Activated CD4-positive, alpha-beta memory T cell treated with anti-CD3 and anti-CD28 coated beads for 36 hours (primary cell): ENCODE measurements at regions not wholly inside any gene's neighbourhood (a gene's known extent, or its start where the extent isn't known, plus 50 kb on each side); places are given as distances from the start of the nearest gene placed in this dataset.

Source experiments
- CTCF ChIA-PET: fragments of 350-600 bp; sonication (Branson Sonifier 250); formaldehyde crosslinking; loops from one replicate; lab custom pipeline; 2021; ENCODE audit warnings: antibody characterized with exemption, inconsistent platforms; lab: Charles Lee
- POLR2A ChIA-PET: fragments of 350-600 bp; sonication (Branson Sonifier 250); formaldehyde crosslinking; loops from one replicate; lab custom pipeline; 2021; ENCODE audit warnings: antibody characterized with exemption; lab: Charles Lee
- DNase-seq: peaks from one replicate; pipeline ENCODE4 v3.0.0-alpha.2; 2020
- H3K27ac Mint-ChIP-seq: one replicate; pipeline ENCODE4 v1.8.0; 2021; ENCODE audit warnings: mixed read lengths
- H3K27me3 Mint-ChIP-seq: one replicate; pipeline ENCODE4 v1.8.0; 2021; ENCODE audit warnings: mixed read lengths
- H3K36me3 Mint-ChIP-seq: one replicate; pipeline ENCODE4 v1.8.0; 2021; ENCODE audit warnings: mixed read lengths
- H3K4me1 Mint-ChIP-seq: one replicate; pipeline ENCODE4 v1.8.0; 2021; ENCODE audit warnings: low read depth, mixed read lengths
- H3K4me3 Mint-ChIP-seq: one replicate; pipeline ENCODE4 v1.8.0; 2021; ENCODE audit warnings: mild to moderate bottlenecking, mixed read lengths
- H3K9me3 Mint-ChIP-seq: one replicate; pipeline ENCODE4 v1.8.0; 2021; ENCODE audit warnings: mixed read lengths
- intact Hi-C: fragments of 100-400 bp; cut with micrococcal nuclease; formaldehyde crosslinking; loops from one replicate; pipeline ENCODE4 v1.15.1; 2023

- Mint-ChIP-seq H3K27ac (no peak overlapping the region), H3K36me3 (no peaks in the 10 kb centered on the region), H3K4me3 (no peak overlapping the region), H3K4me1 (no peaks in the 10 kb centered on the region), H3K27me3 (peaks cover 4% of the 10 kb centered on the region), H3K9me3 (no peaks in the 10 kb centered on the region)
- intact Hi-C loops = no loop called here
- POLR2A ChIA-PET = no interaction called here
- no peak for DNase-seq
- CTCF ChIA-PET = interaction anchor here (0.7 to 1.7 kb wide), 2 partner anchors 28 to 136 kb away, joined by 3 to 5 read pairs; no protein-coding TSS in a partner anchor
Observed at GRCh38 chr3:71903112-71903495, 118.2 kb upstream of the PROK2 start.

- CTCF ChIA-PET = interaction anchor here (0.7 to 1.7 kb wide), 3 partner anchors 27 to 919 kb away, joined by 3 to 5 read pairs (median 3); no protein-coding TSS in a partner anchor
- POLR2A ChIA-PET = no interaction called here
- Mint-ChIP-seq H3K4me1 (no peaks in the 10 kb centered on the region), H3K36me3 (no peaks in the 10 kb centered on the region), H3K9me3 (no peaks in the 10 kb centered on the region), H3K27me3 (peaks cover 8% of the 10 kb centered on the region), H3K4me3 (no peak overlapping the region), H3K27ac (no peak overlapping the region)
- no peak for DNase-seq
- intact Hi-C loops = no loop called here
Observed at GRCh38 chr3:71902258-71903111, 117.5 kb upstream of the PROK2 start.

GRCh38 chr3:71901645-71902044 lies 116.7 kb upstream of the PROK2 start:
- intact Hi-C loops = no loop called here
- peaks cover 10% of the 10 kb centered on the region for H3K27me3 Mint-ChIP-seq
- H3K36me3 Mint-ChIP-seq = no peaks in the 10 kb centered on the region
- no peak overlapping the region for H3K4me3 Mint-ChIP-seq
- no peaks in the 10 kb centered on the region for H3K9me3 Mint-ChIP-seq
- CTCF ChIA-PET = interaction anchor here (1.0 to 1.7 kb wide), 2 partner anchors 27 to 920 kb away, joined by 3 to 5 read pairs; no protein-coding TSS in a partner anchor
- H3K27ac Mint-ChIP-seq = no peak overlapping the region
- DNase-seq = no peak
- POLR2A ChIA-PET = no interaction called here
- no peaks in the 10 kb centered on the region for H3K4me1 Mint-ChIP-seq

GRCh38 chr3:71900057-71900456 lies 115.1 kb upstream of the PROK2 start:
- DNase-seq = no peak
- intact Hi-C loops = no loop called here
- Mint-ChIP-seq H3K27me3 (peaks cover 10% of the 10 kb centered on the region), H3K4me1 (no peaks in the 10 kb centered on the region), H3K9me3 (no peaks in the 10 kb centered on the region), H3K36me3 (no peaks in the 10 kb centered on the region), H3K4me3 (no peak overlapping the region), H3K27ac (no peak overlapping the region)
- ChIA-PET CTCF (no interaction called here), POLR2A (no interaction called here)

GRCh38 chr3:71896751-71897150 lies 111.8 kb upstream of the PROK2 start:
- Mint-ChIP-seq H3K27ac (no peak overlapping the region), H3K27me3 (peaks cover 8% of the 10 kb centered on the region), H3K4me1 (no peaks in the 10 kb centered on the region), H3K9me3 (no peaks in the 10 kb centered on the region), H3K36me3 (no peaks in the 10 kb centered on the region), H3K4me3 (no peak overlapping the region)
- CTCF ChIA-PET = interaction anchor here (1.9 kb wide), 1 partner anchor 21 kb away, joined by 8 read pairs; no protein-coding TSS in a partner anchor
- DNase-seq = no peak
- POLR2A ChIA-PET = no interaction called here
- intact Hi-C loops = no loop called here

- DNase-seq = no peak
Observed at GRCh38 chr3:71893702-71894479, 108.9 kb upstream of the PROK2 start.

GRCh38 chr3:71893122-71893521 lies 108.2 kb upstream of the PROK2 start:
- Mint-ChIP-seq H3K4me3 (no peak overlapping the region), H3K27me3 (peaks cover 9% of the 10 kb centered on the region), H3K9me3 (no peaks in the 10 kb centered on the region), H3K4me1 (no peaks in the 10 kb centered on the region), H3K36me3 (no peaks in the 10 kb centered on the region), H3K27ac (no peak overlapping the region)
- CTCF ChIA-PET = no interaction called here
- no peak for DNase-seq
- intact Hi-C loops = no loop called here
- POLR2A ChIA-PET = no interaction called here

More at GRCh38 chr3:71893702-71894479, 108.9 kb upstream of the PROK2 start:
- ChIA-PET CTCF (no interaction called here), POLR2A (no interaction called here)
- H3K27ac Mint-ChIP-seq = no peak overlapping the region
- no peaks in the 10 kb centered on the region for H3K9me3 Mint-ChIP-seq
- H3K36me3 Mint-ChIP-seq = no peaks in the 10 kb centered on the region
- H3K4me3 Mint-ChIP-seq = no peak overlapping the region
- no peaks in the 10 kb centered on the region for H3K4me1 Mint-ChIP-seq
- intact Hi-C loops = no loop called here
- peaks cover 10% of the 10 kb centered on the region for H3K27me3 Mint-ChIP-seq

- POLR2A ChIA-PET = no interaction called here
- intact Hi-C loops = no loop called here
- Mint-ChIP-seq H3K4me3 (no peak overlapping the region), H3K27ac (no peak overlapping the region), H3K27me3 (peaks cover 13% of the 10 kb centered on the region), H3K4me1 (no peaks in the 10 kb centered on the region), H3K36me3 (no peaks in the 10 kb centered on the region), H3K9me3 (no peaks in the 10 kb centered on the region)
- DNase-seq = no peak
- CTCF ChIA-PET = no interaction called here
Observed at GRCh38 chr3:71891483-71891882, 106.5 kb upstream of the PROK2 start.

GRCh38 chr3:71890356-71890931 lies 105.5 kb upstream of the PROK2 start:
- Mint-ChIP-seq H3K4me3 (no peak overlapping the region), H3K27me3 (peaks cover 15% of the 10 kb centered on the region), H3K27ac (no peak overlapping the region), H3K4me1 (no peaks in the 10 kb centered on the region), H3K9me3 (no peaks in the 10 kb centered on the region), H3K36me3 (no peaks in the 10 kb centered on the region)
- intact Hi-C loops = no loop called here
- CTCF ChIA-PET = interaction anchor here (0.6 to 1.1 kb wide), 6 partner anchors 9 to 277 kb away, joined by 3 to 8 read pairs (median 3); no protein-coding TSS in a partner anchor
- POLR2A ChIA-PET = no interaction called here
- no peak for DNase-seq

GRCh38 chr3:71887256-71887655 lies 102.3 kb upstream of the PROK2 start:
- ChIA-PET CTCF (interaction anchor here (3.0 kb wide), 1 partner anchor 11 kb away, joined by 14 read pairs; no protein-coding TSS in a partner anchor), POLR2A (no interaction called here)
- peaks cover 20% of the 10 kb centered on the region for H3K27me3 Mint-ChIP-seq
- intact Hi-C loops = no loop called here
- no peaks in the 10 kb centered on the region for H3K36me3 Mint-ChIP-seq
- H3K4me1 Mint-ChIP-seq = no peaks in the 10 kb centered on the region
- H3K4me3 Mint-ChIP-seq = no peak overlapping the region
- no peak for DNase-seq
- H3K27ac Mint-ChIP-seq = no peak overlapping the region
- no peaks in the 10 kb centered on the region for H3K9me3 Mint-ChIP-seq

GRCh38 chr3:71885006-71885405 lies 100.1 kb upstream of the PROK2 start:
- H3K9me3 Mint-ChIP-seq = no peaks in the 10 kb centered on the region
- H3K4me3 Mint-ChIP-seq = no peak overlapping the region
- ChIA-PET CTCF (interaction anchor here (0.7 to 1.5 kb wide), 2 partner anchors 10 to 11 kb away, joined by 3 to 12 read pairs; no protein-coding TSS in a partner anchor), POLR2A (no interaction called here)
- H3K36me3 Mint-ChIP-seq = no peaks in the 10 kb centered on the region
- peaks cover 26% of the 10 kb centered on the region for H3K27me3 Mint-ChIP-seq
- no peak overlapping the region for H3K27ac Mint-ChIP-seq
- H3K4me1 Mint-ChIP-seq = no peaks in the 10 kb centered on the region
- no peak for DNase-seq
- intact Hi-C loops = no loop called here

- CTCF ChIA-PET = interaction anchor here (0.7 kb wide), 1 partner anchor 9 kb away, joined by 3 read pairs; no protein-coding TSS in a partner anchor
- POLR2A ChIA-PET = no interaction called here
Observed at GRCh38 chr3:71881732-71882131, 96.8 kb upstream of the PROK2 start.

More at GRCh38 chr3:71881732-71882131, 96.8 kb upstream of the PROK2 start:
- no peak for DNase-seq
- no peaks in the 10 kb centered on the region for H3K9me3 Mint-ChIP-seq
- intact Hi-C loops = no loop called here
- no peaks in the 10 kb centered on the region for H3K36me3 Mint-ChIP-seq
- no peak overlapping the region for H3K4me3 Mint-ChIP-seq
- H3K4me1 Mint-ChIP-seq = no peaks in the 10 kb centered on the region
- no peak overlapping the region for H3K27ac Mint-ChIP-seq
- peaks cover 21% of the 10 kb centered on the region for H3K27me3 Mint-ChIP-seq
